ENCODE measurements at regions not wholly inside any gene's neighbourhood (a gene's known extent, or its start where the extent isn't known, plus 50 kb on each side); places are given as distances from the start of the nearest gene placed in this dataset.

GRCh38 chr12:94704452-94705306 lies 54.3 kb upstream of the TMCC3 start:
- H3K36me3 Mint-ChIP-seq (ENCODE audit: insufficient read depth) = no peaks in the 10 kb centered on the region
- ATAC-seq = no peak
- H3K4me1 Mint-ChIP-seq (ENCODE audit: low read depth) = peaks cover 3% of the 10 kb centered on the region
- H3K4me3 Mint-ChIP-seq = no peak overlapping the region
- DNase-seq = no peak
- H3K27me3 Mint-ChIP-seq (ENCODE audit: low read depth) = peaks cover 4% of the 10 kb centered on the region
- no peaks in the 10 kb centered on the region for H3K9me3 Mint-ChIP-seq

- Mint-ChIP-seq H3K36me3 (ENCODE audit: insufficient read depth) (no peaks in the 10 kb centered on the region), H3K9me3 (no peaks in the 10 kb centered on the region), H3K4me3 (no peak overlapping the region), H3K4me1 (ENCODE audit: low read depth) (peaks cover 3% of the 10 kb centered on the region), H3K27me3 (ENCODE audit: low read depth) (peaks cover 4% of the 10 kb centered on the region)
- no peak for DNase-seq
- ATAC-seq = no peak
These were observed 52.3 kb upstream of the TMCC3 start for GRCh38 chr12:94702696-94703095.

GRCh38 chr12:94701711-94702110 lies 51.4 kb upstream of the TMCC3 start:
- peaks cover 4% of the 10 kb centered on the region for H3K27me3 Mint-ChIP-seq (ENCODE audit: low read depth)
- H3K4me1 Mint-ChIP-seq (ENCODE audit: low read depth) = peaks cover 3% of the 10 kb centered on the region
- H3K36me3 Mint-ChIP-seq (ENCODE audit: insufficient read depth) = no peaks in the 10 kb centered on the region
- ATAC-seq (no peak), DNase-seq (no peak)
- H3K9me3 Mint-ChIP-seq = no peaks in the 10 kb centered on the region
- no peak overlapping the region for H3K4me3 Mint-ChIP-seq

- H3K9me3 Mint-ChIP-seq = no peaks in the 10 kb centered on the region
- peaks cover 4% of the 10 kb centered on the region for H3K27me3 Mint-ChIP-seq (ENCODE audit: low read depth)
- DNase-seq (no peak), ATAC-seq (no peak)
- no peaks in the 10 kb centered on the region for H3K36me3 Mint-ChIP-seq (ENCODE audit: insufficient read depth)
- H3K4me1 Mint-ChIP-seq (ENCODE audit: low read depth) = no peaks in the 10 kb centered on the region
- no peak overlapping the region for H3K4me3 Mint-ChIP-seq
These were observed 50.3 kb upstream of the TMCC3 start for GRCh38 chr12:94700662-94701061.

All from activated T-cell treated with anti-CD3 and anti-CD28 coated beads, Interleukin-2, amount 50 U/mL, for 4 hours (primary cell).